ENCODE measurements at regions not wholly inside any gene's neighbourhood (a gene's known extent, or its start where the extent isn't known, plus 50 kb on each side); places are given as distances from the start of the nearest gene placed in this dataset.

GRCh38 chr5:143931476-143931875 is 119.5 kb downstream of the HMHB1 start:
- TF ChIP-seq CTCF (IDR thresholded peaks at IDR 0.05) = no peak
- TF ChIP-seq USF2 (IDR thresholded peaks at IDR 0.05; ENCODE audit: borderline replicate concordance, low read depth, low read length) = no peak
- TF ChIP-seq YY1 (IDR thresholded peaks at IDR 0.05; ENCODE audit: low read depth) = no peak
- TF ChIP-seq POLR2AphosphoS5 (IDR thresholded peaks at IDR 0.05; ENCODE audit: low read depth, low read length) = no peak
- no peak for TF ChIP-seq MAX (IDR thresholded peaks at IDR 0.05; ENCODE audit: low read depth)
- no peak for TF ChIP-seq IRF3 (IDR thresholded peaks at IDR 0.05; ENCODE audit: low read depth, low read length)
- no peak for TF ChIP-seq REST (IDR thresholded peaks at IDR 0.05; ENCODE audit: low read depth, low read length)
